ENCODE measurements at regions not wholly inside any gene's neighbourhood (a gene's known extent, or its start where the extent isn't known, plus 50 kb on each side); places are given as distances from the start of the nearest gene placed in this dataset.

GRCh38 chr3:99253963-99254355, 352.5 kb upstream of the DCBLD2 start:
- Histone ChIP-seq H4K20me1 (ENCODE audit: insufficient read depth, low read length) (no peaks in the 10 kb centered on the region), H3K79me2 (ENCODE audit: low read length) (no peaks in the 10 kb centered on the region), H3K27me3 (replicated peaks; ENCODE audit: insufficient read depth, low read length) (no peaks in the 10 kb centered on the region), H3K9me3 (replicated peaks; ENCODE audit: insufficient read depth, low read length) (no peaks in the 10 kb centered on the region), H2AFZ (ENCODE audit: low read length) (no peak overlapping the region), H3K4me1 (ENCODE audit: low read length) (no peaks in the 10 kb centered on the region), H3K27ac (ENCODE audit: low read length) (no peak overlapping the region), H3F3A (ENCODE audit: insufficient read depth, low read length) (no peaks in the 10 kb centered on the region), H3K4me2 (ENCODE audit: low read depth, low read length) (no peak overlapping the region), H3K4me3 (ENCODE audit: low read length) (no peak overlapping the region), H3K9ac (ENCODE audit: low read length) (no peak overlapping the region), H3K9me2 (replicated peaks; ENCODE audit: insufficient read depth, low read length) (no peaks in the 10 kb centered on the region), H3K36me3 (replicated peaks; ENCODE audit: insufficient read depth, low read length) (no peaks in the 10 kb centered on the region)
- TF ChIP-seq, protein P1, sequence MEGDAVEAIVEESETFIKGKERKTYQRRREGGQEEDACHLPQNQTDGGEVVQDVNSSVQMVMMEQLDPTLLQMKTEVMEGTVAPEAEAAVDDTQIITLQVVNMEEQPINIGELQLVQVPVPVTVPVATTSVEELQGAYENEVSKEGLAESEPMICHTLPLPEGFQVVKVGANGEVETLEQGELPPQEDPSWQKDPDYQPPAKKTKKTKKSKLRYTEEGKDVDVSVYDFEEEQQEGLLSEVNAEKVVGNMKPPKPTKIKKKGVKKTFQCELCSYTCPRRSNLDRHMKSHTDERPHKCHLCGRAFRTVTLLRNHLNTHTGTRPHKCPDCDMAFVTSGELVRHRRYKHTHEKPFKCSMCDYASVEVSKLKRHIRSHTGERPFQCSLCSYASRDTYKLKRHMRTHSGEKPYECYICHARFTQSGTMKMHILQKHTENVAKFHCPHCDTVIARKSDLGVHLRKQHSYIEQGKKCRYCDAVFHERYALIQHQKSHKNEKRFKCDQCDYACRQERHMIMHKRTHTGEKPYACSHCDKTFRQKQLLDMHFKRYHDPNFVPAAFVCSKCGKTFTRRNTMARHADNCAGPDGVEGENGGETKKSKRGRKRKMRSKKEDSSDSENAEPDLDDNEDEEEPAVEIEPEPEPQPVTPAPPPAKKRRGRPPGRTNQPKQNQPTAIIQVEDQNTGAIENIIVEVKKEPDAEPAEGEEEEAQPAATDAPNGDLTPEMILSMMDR (IDR thresholded peaks at IDR 0.05; ENCODE audit: low read length), result no peak
- DNase-seq, result no peak

GRCh38 chr3:99250821-99251355, 349.4 kb upstream of the DCBLD2 start:
- TF ChIP-seq EZH2 (optimal IDR thresholded peaks at IDR 0.05; ENCODE audit: low read depth, low read length) (no peak), EZH2phosphoT487 (IDR thresholded peaks at IDR 0.05; ENCODE audit: low read length) (no peak)
- TF ChIP-seq, protein P1 (IDR thresholded peaks at IDR 0.05; ENCODE audit: low read length), result no peak
- Histone ChIP-seq H3K4me3 (ENCODE audit: low read length) (no peak overlapping the region), H3K4me2 (ENCODE audit: low read depth, low read length) (no peak overlapping the region), H3K4me1 (ENCODE audit: low read length) (no peaks in the 10 kb centered on the region), H2AFZ (ENCODE audit: low read length) (no peak overlapping the region), H3K9ac (ENCODE audit: low read length) (no peak overlapping the region), H3K79me2 (ENCODE audit: low read length) (no peaks in the 10 kb centered on the region), H3K27me3 (replicated peaks; ENCODE audit: insufficient read depth, low read length) (no peaks in the 10 kb centered on the region), H3K36me3 (replicated peaks; ENCODE audit: insufficient read depth, low read length) (no peaks in the 10 kb centered on the region), H3K27ac (ENCODE audit: low read length) (no peak overlapping the region), H3F3A (ENCODE audit: insufficient read depth, low read length) (no peaks in the 10 kb centered on the region), H3K9me3 (replicated peaks; ENCODE audit: insufficient read depth, low read length) (no peaks in the 10 kb centered on the region), H4K20me1 (ENCODE audit: insufficient read depth, low read length) (no peaks in the 10 kb centered on the region), H3K9me2 (replicated peaks; ENCODE audit: insufficient read depth, low read length) (no peaks in the 10 kb centered on the region)
- no peak for DNase-seq

DNA sequence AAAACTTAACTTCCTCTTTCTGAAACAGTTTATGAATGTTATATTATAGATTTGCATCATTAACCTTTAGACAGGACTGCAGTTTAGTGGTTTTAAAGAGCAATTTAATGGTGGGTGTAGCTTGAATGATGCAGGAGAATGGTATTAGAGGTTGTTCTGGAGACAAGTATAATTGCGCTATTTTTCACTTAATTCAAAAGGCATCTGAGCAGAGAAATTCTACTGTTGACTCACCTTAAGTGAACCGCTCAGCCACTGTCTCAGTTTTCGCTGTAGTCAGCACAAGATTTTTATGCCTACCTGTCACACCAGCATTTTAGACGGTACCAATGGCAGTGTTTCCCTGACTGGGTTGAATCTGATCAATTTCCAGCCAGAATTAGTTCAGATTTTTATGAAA, 348.8 kb upstream of the DCBLD2 start:
- Histone ChIP-seq H2AFZ (ENCODE audit: low read length) (no peak overlapping the region), H3K9me2 (replicated peaks; ENCODE audit: insufficient read depth, low read length) (no peaks in the 10 kb centered on the region), H4K20me1 (ENCODE audit: insufficient read depth, low read length) (no peaks in the 10 kb centered on the region), H3K4me2 (ENCODE audit: low read depth, low read length) (no peak overlapping the region), H3K4me3 (ENCODE audit: low read length) (no peak overlapping the region), H3K36me3 (replicated peaks; ENCODE audit: insufficient read depth, low read length) (no peaks in the 10 kb centered on the region), H3F3A (ENCODE audit: insufficient read depth, low read length) (no peaks in the 10 kb centered on the region), H3K9ac (ENCODE audit: low read length) (no peak overlapping the region), H3K27ac (ENCODE audit: low read length) (no peak overlapping the region), H3K27me3 (replicated peaks; ENCODE audit: insufficient read depth, low read length) (no peaks in the 10 kb centered on the region), H3K9me3 (replicated peaks; ENCODE audit: insufficient read depth, low read length) (no peaks in the 10 kb centered on the region), H3K79me2 (ENCODE audit: low read length) (no peaks in the 10 kb centered on the region), H3K4me1 (ENCODE audit: low read length) (no peaks in the 10 kb centered on the region)
- no peak for DNase-seq
- no peak for TF ChIP-seq EZH2phosphoT487 (IDR thresholded peaks at IDR 0.05; ENCODE audit: low read length)
- TF ChIP-seq EZH2 (optimal IDR thresholded peaks at IDR 0.05; ENCODE audit: low read depth, low read length), result no peak
- TF ChIP-seq, protein P1 (IDR thresholded peaks at IDR 0.05; ENCODE audit: low read length), result no peak
